ENCODE measurements at regions not wholly inside any gene's neighbourhood (a gene's known extent, or its start where the extent isn't known, plus 50 kb on each side); places are given as distances from the start of the nearest gene placed in this dataset.

GRCh38 chr2:66987733-66988132 lies 409.4 kb upstream of the ETAA1 start (continued):
- no peak for TF ChIP-seq PRDM10 (tag by site-specific recombination; IDR thresholded peaks at IDR 0.05)
- TF ChIP-seq ZSCAN23 (tag by site-specific recombination; IDR thresholded peaks at IDR 0.05) = no peak
- TF ChIP-seq, protein P1, sequence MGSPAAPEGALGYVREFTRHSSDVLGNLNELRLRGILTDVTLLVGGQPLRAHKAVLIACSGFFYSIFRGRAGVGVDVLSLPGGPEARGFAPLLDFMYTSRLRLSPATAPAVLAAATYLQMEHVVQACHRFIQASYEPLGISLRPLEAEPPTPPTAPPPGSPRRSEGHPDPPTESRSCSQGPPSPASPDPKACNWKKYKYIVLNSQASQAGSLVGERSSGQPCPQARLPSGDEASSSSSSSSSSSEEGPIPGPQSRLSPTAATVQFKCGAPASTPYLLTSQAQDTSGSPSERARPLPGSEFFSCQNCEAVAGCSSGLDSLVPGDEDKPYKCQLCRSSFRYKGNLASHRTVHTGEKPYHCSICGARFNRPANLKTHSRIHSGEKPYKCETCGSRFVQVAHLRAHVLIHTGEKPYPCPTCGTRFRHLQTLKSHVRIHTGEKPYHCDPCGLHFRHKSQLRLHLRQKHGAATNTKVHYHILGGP (tag by site-specific recombination; IDR thresholded peaks at IDR 0.05) = no peak
- TF ChIP-seq ZSCAN30 (tag by site-specific recombination; IDR thresholded peaks at IDR 0.05) = no peak
- TF ChIP-seq ZNF692 (tag by site-specific recombination; IDR thresholded peaks at IDR 0.05) = no peak
- TF ChIP-seq ZBTB26 (tag by site-specific recombination; optimal IDR thresholded peaks at IDR 0.05) = no peak
- TF ChIP-seq ZNF26 (tag by site-specific recombination; IDR thresholded peaks at IDR 0.05) = no peak
- no peak for TF ChIP-seq KLF16 (tag by site-specific recombination; IDR thresholded peaks at IDR 0.05)
- TF ChIP-seq ZNF610 (tag by site-specific recombination; IDR thresholded peaks at IDR 0.05; ENCODE audit: borderline replicate concordance) = no peak
- TF ChIP-seq BCL11A (tag by site-specific recombination; IDR thresholded peaks at IDR 0.05; ENCODE audit: low read depth) = no peak
- TF ChIP-seq ZNF132 (tag by site-specific recombination; IDR thresholded peaks at IDR 0.05; ENCODE audit: borderline replicate concordance) = no peak

GRCh38 chr2:66994654-66995053 lies 402.5 kb upstream of the ETAA1 start:
- ChIA-PET POLR2A (no interaction called here), CTCF (no interaction called here)
- TF ChIP-seq ZNF777 (tag by site-specific recombination; IDR thresholded peaks at IDR 0.05; ENCODE audit: borderline replicate concordance) = no peak
- no peak for TF ChIP-seq ZNF600 (tag by site-specific recombination; IDR thresholded peaks at IDR 0.05)
- no peak for TF ChIP-seq PRDM6 (tag by site-specific recombination; IDR thresholded peaks at IDR 0.05)
- no peak overlapping the region for H3K4me3 ChIP-seq (ENCODE audit: low read depth, low read length)
- no peaks in the 10 kb centered on the region for H3K9me3 ChIP-seq (ENCODE audit: control insufficient read depth, insufficient read depth, low read depth, low read length)
- H3K4me1 ChIP-seq (ENCODE audit: control insufficient read depth, insufficient read depth, low read length) = no peaks in the 10 kb centered on the region
- no peak overlapping the region for H3K27ac ChIP-seq (ENCODE audit: extremely low read depth, low read depth, low read length)
- H3K36me3 ChIP-seq (ENCODE audit: control insufficient read depth in 2 of 2, insufficient read depth in 1 of 2, low read length in 2 of 2) = no peaks in the 10 kb centered on the region
